ENCODE measurements at regions not wholly inside any gene's neighbourhood (a gene's known extent, or its start where the extent isn't known, plus 50 kb on each side); places are given as distances from the start of the nearest gene placed in this dataset.

GRCh38 chr6:47153404-47153755 lies 111.2 kb upstream of the ADGRF1 start:
- DNase-seq: no peak
- Histone ChIP-seq H3K27ac (no peak overlapping the region), H3K36me3 (no peaks in the 10 kb centered on the region), H3K9me3 (no peaks in the 10 kb centered on the region), H3K4me1 (no peaks in the 10 kb centered on the region), H3K27me3 (no peaks in the 10 kb centered on the region), H3K4me3 (no peak overlapping the region)
- in situ Hi-C loops (cut with MboI; ENCODE audit: low pct_ligation_motif_present in 1 of 4, low pct_unique_long_range_greater_than_20kb in 1 of 4, low sequenced_read_pairs in 3 of 4): no loop called here
- TF ChIP-seq POLR2AphosphoS5 (IDR thresholded peaks at IDR 0.05) (no peak), CTCF (IDR thresholded peaks at IDR 0.05) (no peak), EP300 (IDR thresholded peaks at IDR 0.05; ENCODE audit: low read depth) (no peak), POLR2A (IDR thresholded peaks at IDR 0.05) (no peak)
- WGBS, 2 donors (ENCODE audit: low coverage in 1 of 2): 50 to 77% methylated on average over 1 to 3 of the region's 3 CpGs
- intact Hi-C loops (cut with DNase I; ENCODE audit: low total_unique reads): no loop called here

GRCh38 chr6:47152666-47153403 lies 110.7 kb upstream of the ADGRF1 start:
- no peaks in the 10 kb centered on the region for H3K27me3 ChIP-seq
- peaks cover 0 to 3% (median under 1%) of the 10 kb centered on the region in 4 donors for H3K4me1 ChIP-seq
- no peaks in the 10 kb centered on the region for H3K9me3 ChIP-seq
- no peak for TF ChIP-seq EP300 (IDR thresholded peaks at IDR 0.05; ENCODE audit: low read depth)
- no peak for TF ChIP-seq POLR2AphosphoS5 (IDR thresholded peaks at IDR 0.05)
- no peak for TF ChIP-seq CTCF (IDR thresholded peaks at IDR 0.05)
- no peak for TF ChIP-seq POLR2A (IDR thresholded peaks at IDR 0.05)
- H3K27ac ChIP-seq: no peak overlapping the region
- H3K36me3 ChIP-seq: no peaks in the 10 kb centered on the region
- H3K4me3 ChIP-seq: no peak overlapping the region
- in situ Hi-C loops (cut with MboI; ENCODE audit: low pct_ligation_motif_present in 1 of 4, low pct_unique_long_range_greater_than_20kb in 1 of 4, low sequenced_read_pairs in 3 of 4) (no loop called here), intact Hi-C loops (cut with DNase I; ENCODE audit: low total_unique reads) (no loop called here)
- no peak for DNase-seq
- WGBS, 2 donors (ENCODE audit: low coverage in 1 of 2): 73 to 79% methylated on average over 2 to 3 of the region's 3 CpGs

- WGBS, 2 donors (ENCODE audit: low coverage in 1 of 2): 88 to 97% methylated on average over 4 to 8 of the region's 8 CpGs
- intact Hi-C loops (cut with DNase I; ENCODE audit: low total_unique reads): no loop called here
Measured at GRCh38 chr6:47151232-47151898, 109.2 kb upstream of the ADGRF1 start.

More at GRCh38 chr6:47151232-47151898, 109.2 kb upstream of the ADGRF1 start:
- H3K4me1 ChIP-seq: peaks cover 0 to 16% (median 14%) of the 10 kb centered on the region in 4 donors
- in situ Hi-C loops (cut with MboI; ENCODE audit: low pct_ligation_motif_present in 1 of 4, low pct_unique_long_range_greater_than_20kb in 1 of 4, low sequenced_read_pairs in 3 of 4): no loop called here
- H3K36me3 ChIP-seq: no peaks in the 10 kb centered on the region
- DNase-seq: no peak
- H3K9me3 ChIP-seq: no peaks in the 10 kb centered on the region
- no peak overlapping the region for H3K4me3 ChIP-seq
- H3K27me3 ChIP-seq: no peaks in the 10 kb centered on the region
- no peak overlapping the region for H3K27ac ChIP-seq
- TF ChIP-seq CTCF (IDR thresholded peaks at IDR 0.05) (no peak), POLR2A (IDR thresholded peaks at IDR 0.05) (no peak), EP300 (IDR thresholded peaks at IDR 0.05; ENCODE audit: low read depth) (no peak), POLR2AphosphoS5 (IDR thresholded peaks at IDR 0.05) (no peak)
